Stimulated activated CD8-positive, alpha-beta memory T cell treated with anti-CD3 and anti-CD28 coated beads, Interleukin-12 subunit alpha, Interleukin-12 subunit beta, amount 100 ng/mL, for 24 hours (primary cell): ENCODE measurements at regions not wholly inside any gene's neighbourhood (a gene's known extent, or its start where the extent isn't known, plus 50 kb on each side); places are given as distances from the start of the nearest gene placed in this dataset.

Source experiments
- DNase-seq: peaks from one replicate; pipeline ENCODE4 v3.0.0-alpha.2; 2020; ENCODE audit errors: extremely low read depth

- no peak for DNase-seq
Measured at GRCh38 chr13:27367570-27367969, 56.8 kb upstream of the GTF3A start.

- DNase-seq, result no peak
Measured at GRCh38 chr13:27370305-27370872, 54.0 kb upstream of the GTF3A start.

- no peak for DNase-seq
Measured at GRCh38 chr13:27371932-27372331, 52.5 kb upstream of the GTF3A start.

- DNase-seq, result no peak
Measured at GRCh38 chr13:27372896-27373295, 51.5 kb upstream of the GTF3A start.

- no peak for DNase-seq
Measured at GRCh38 chr13:27374126-27374613, 50.2 kb upstream of the GTF3A start.
